ENCODE measurements at regions not wholly inside any gene's neighbourhood (a gene's known extent, or its start where the extent isn't known, plus 50 kb on each side); places are given as distances from the start of the nearest gene placed in this dataset.
A peak's percentile ranks its signal among the peaks of the same experiment; 100 is the strongest.

DNA sequence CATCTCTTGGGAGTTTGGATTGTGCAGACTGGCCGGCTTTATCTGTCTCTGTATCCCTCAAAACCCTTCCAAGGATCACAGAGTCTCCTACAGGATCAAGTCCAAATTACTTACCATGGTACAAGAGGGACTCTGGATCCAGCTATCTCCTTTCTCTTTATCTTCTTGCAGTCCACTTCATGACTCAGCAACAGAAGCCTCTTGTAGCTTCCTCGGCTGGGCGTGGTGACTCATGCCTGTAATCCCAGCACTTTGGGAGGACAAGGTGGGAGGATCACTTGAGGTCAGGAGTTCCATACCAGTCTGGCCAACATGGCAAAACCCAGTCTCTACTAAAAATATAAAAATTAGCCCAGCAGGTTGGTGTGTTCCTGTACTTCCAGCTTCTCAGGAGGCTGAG lies 189.7 kb downstream of the BCAT1 start:
- no peak for DNase-seq

DNA sequence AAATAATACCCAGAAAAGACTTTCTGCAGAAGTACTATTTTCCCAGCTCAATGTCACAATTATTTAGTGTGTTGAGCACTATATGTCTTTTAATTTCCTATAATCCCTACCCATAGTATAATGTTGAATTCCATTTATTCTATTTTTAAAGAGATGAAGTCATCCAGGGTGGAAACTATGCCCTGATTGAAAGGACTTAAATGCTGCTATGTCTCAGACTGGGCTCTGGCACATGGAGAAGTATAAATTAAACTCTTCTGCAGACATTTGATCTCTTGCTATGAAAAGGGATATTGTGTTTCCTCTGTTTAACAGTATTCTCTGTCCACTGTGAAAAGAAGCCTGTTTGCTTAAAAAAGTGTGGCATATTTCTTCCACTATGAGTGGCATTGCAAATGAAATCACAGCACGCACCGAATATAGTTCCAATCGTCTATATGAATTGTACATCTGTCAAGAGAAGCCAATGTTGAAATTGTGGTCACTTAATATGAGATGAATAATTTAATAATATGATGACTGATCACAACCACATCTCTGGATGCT lies 192.3 kb downstream of the BCAT1 start:
- no peak for DNase-seq

DNA sequence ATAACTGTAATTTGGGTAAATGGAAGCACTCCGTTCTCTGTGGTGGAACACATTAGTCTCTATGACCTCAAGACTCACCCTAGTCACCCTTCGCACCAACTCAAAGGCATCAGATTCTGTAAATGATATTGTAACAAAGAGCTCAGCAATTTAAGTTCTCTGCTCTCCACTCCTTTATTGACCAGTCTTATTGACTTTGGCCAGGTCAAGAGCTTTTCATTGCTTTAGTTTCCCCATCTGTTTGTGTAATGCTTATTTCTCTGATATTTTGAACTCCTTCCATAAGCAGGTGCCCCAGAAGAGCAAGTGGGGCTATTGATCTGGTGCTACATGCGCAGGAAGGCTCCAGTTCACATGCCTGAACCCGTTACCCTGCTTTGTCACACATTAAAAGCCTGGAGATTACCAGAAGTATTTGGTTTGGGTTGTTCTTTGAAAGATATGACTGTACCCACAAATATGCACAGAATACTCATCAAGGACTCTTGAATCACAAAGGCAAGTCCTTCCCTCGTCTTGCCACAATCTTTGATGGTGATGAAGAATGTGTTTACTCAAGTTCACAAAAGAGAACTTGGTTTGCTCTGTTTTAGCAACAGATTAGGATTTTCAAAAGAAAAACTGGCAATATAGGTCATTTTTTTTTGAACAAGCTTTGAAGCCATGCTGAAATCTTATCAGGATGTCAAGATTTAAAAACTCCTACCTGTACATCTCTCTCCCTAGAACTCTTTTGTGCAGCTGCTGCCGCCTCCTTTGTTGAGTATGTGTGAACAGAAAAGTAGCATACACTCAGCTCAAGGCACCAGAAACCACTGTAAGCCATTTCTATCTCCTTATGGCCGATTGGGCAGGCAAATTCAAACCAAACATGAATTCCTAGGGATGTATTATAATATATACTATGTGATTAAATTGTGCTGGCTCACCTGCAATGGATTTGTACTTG lies 193.9 kb downstream of the BCAT1 start:
- DNase-seq: no peak

DNA sequence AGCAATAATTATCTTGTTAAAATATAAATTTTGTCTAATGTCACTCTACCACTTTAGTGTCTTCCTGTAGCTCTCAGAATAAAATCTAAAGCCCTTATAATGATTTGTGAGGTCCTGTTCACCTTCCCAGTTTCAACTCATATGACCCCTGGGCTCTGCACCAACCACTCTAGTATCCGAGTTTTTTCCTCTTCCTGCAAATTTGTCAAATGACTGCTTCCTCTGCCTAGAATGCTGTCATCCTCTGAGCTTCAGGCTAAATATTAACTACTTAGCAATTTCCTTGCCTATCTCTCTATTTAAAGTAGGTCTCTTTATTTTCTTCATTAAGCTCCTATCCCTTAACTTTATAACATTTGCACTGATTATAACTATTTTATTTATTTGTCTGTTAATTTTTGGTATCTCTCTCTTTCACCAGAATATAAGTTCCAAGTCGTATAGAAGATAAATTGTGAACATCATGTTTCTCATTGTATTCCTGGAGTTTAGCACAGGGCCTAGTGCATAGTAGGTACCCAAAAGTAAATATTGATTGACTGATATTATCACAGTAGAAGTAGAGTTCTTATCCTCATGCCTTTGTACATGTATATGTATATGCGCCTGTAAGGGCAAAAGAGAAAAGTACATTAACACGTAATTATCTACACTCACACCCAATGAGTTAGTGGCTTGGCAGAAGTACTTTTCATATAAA lies 196.0 kb downstream of the BCAT1 start:
- no peak for DNase-seq

DNA sequence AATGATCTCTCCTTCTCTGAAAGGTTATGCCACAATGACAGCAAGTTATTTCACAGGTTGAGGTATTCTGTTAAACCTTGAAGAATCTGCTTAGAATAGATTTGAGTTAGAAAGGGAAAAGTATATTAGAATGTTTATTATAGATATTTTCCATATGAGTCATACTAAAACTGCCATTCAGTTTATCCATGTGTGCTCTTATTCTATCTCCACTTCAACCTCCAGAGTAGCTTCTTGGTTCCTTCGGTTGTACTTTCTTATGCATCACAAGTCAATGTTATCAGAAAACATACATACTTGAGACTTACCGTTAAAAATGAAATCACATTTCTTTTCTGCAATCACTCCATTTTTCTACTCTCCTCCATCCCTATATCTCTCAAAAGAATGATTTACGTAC lies 197.7 kb downstream of the BCAT1 start:
- DNase-seq: no peak

DNA sequence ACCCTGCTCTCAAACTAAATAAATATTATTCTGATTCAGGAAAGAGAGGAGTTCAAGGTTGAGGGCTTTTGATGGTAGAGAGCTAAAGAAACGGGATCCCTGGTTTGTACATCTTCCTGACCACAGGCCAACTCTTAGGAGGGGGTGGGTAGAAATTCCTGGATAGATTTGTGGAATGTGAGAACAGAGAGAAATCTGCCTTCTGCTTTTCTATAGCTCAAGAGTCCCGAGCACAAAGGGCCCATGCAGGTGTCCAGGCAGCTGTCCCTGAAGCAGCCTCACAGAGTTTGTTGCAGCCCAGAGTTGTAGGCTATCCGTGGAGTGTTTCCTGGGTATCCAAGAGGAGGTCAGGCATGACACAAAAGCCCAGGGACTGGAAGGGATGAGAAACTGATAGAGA lies 198.6 kb downstream of the BCAT1 start:
- no peak for DNase-seq

DNA sequence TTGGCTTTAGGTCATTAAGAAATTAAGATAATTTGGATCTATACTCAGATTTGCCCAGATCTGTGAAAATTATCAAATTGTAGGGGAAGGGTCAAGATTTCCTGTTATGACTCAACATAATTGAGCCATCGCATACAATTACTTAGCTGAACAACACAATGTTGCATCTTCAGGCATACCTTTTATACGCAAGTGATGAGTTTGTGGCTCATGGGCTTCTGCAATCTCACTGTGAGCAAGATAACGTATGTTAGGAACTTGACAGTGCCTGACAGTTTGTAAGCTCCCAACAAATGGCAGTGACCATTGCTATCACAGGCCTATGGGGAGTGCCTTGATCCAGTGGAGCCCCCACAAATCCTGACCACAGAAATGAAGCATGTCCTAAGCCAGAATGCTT lies 199.7 kb downstream of the BCAT1 start:
- DNase-seq: no peak

DNA sequence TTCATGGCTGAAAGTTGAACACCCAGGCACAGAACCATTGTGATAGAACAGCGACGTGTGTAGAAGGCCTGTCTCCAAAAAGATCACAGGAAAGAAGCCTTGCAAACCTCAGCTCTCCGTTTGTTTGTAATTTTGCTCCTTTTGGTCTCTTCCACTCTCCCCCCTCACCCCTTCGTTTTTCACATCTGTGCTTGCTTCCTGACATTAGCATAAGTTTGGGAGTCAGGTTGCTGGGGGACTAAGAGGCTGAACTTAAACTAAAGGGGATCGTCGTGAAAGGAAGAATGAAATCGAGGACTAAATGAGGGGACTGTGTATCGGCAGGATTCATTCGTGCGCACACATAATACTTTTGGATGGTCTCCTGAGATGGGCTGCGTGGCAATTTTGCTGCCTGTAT lies 200.6 kb downstream of the BCAT1 start:
- DNase-seq: no peak

DNA sequence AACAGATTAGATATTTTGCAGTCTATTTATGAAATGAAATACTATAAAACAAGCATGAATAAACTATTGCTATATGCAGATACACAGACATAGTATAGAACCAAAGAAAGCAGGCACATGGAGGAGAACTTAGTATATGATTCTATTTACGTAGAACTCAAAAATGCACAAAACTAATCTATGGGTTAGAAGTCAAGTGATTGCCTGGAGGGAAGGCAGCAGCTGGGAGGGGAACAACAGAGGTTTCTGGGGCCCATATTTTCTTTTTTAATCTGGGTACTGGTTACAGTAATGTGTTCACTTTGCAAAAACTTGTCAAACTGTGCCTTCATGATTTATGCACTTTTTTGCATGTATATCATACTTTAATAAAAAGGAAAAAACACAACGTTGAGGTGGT lies 202.0 kb downstream of the BCAT1 start:
- no peak for DNase-seq

DNA sequence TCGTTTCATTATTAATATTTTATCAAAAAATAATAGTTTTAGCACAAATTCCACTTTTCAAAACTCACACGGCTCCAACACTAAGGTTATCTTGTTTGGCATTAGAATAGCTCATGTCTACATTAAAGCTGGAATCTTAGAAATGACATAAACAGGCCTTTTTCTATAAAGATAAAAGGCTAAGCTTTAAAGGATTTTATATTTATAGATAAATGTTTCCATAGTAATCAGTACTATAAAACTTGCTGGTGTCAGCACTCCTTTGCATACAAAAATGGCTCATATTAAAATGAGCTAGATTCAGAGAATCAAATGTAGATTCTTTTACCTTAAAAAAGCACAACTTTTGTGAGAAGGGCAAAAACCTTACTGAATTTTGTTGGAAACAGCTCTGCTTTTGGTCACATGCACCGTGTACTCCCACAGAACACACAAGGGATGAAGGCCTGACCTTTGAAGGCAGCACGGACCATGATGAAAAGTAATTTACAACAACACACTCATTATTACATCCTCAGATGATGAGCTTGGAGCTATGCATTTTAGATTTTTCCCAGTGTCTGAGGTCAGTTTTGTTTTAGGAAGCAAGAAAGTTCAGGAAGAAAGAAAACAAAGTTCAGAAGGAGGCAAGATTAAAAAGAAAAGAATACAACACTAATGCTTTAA lies 202.8 kb downstream of the BCAT1 start:
- DNase-seq: no peak

DNA sequence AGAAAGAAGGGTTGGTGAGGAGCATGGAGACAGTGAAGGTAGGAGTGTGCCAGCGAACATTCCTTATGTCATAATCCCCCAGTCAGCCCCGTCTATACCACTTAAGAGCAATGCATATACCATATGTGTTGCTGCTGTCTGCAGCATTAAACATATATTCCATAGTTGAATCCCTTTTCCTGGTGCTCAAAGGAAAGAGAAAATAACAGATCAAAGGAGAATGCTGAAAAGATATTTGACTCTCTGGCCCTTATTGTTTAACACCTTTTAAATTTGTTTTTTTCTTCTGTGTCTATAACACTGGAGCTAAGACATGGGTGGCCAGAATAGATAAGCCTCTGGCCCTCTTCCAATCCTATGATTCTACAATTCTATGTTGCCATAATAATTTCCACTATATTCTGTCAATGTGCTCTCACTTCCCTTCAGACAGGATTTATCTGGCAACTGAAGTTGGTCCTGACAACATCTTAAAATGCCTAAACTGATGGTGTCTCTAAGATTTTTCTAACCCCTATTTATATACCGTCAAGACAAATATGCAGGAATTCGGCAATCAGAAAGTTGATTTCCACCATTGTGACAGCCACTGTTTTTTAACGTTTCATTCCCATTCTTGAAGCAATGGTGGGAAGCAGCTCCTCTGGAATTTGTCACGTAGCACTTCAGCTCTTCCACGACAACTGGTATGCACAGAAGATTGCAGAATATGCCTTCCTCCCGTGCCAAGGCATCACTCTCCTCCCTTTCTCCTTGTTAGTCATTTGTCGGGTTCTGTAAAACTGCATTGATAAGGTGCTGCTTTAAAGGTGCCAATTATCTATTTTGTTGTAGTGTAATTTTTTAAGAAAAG lies 204.7 kb downstream of the BCAT1 start:
- no peak for DNase-seq

DNA sequence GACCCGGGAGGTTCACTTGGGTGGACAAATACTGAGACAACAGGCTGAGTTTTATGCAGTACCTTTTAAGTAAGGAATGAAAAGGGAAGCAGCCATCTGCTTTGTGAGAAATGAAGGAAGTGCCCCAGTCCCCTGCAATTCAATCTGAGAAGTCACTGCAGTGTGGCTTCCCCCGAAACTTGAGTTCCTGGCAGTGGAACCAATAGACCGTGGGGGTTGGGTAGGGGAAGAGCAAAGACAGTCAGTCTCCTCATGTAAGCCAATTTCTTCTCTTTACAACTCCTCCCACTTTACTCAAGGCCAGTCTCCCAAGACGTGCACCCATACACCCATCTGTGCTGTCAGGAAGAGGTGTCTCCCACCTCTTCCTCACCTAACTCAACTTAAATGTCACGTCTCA lies 206.5 kb downstream of the BCAT1 start:
- peak; percentile 22 for DNase-seq

DNA sequence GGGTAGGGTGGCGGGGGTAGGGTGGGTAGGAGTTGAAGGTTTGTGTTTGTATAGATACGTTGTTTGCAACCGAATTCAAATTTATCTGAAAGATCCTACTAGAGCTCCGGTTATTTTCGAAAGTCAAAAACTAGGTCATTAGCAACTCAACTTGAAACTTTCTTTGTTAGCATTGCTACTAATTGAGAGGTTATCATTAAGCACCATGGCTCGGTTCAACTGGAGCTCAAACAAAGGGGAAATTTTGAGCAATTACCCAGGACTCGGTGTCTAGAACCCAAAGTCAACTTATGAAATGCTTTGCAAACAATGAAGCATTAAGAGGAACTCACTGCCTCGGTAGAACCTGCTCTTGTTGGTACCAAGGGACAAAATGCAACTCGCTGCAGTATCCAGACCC lies 207.7 kb downstream of the BCAT1 start:
- no peak for DNase-seq

DNA sequence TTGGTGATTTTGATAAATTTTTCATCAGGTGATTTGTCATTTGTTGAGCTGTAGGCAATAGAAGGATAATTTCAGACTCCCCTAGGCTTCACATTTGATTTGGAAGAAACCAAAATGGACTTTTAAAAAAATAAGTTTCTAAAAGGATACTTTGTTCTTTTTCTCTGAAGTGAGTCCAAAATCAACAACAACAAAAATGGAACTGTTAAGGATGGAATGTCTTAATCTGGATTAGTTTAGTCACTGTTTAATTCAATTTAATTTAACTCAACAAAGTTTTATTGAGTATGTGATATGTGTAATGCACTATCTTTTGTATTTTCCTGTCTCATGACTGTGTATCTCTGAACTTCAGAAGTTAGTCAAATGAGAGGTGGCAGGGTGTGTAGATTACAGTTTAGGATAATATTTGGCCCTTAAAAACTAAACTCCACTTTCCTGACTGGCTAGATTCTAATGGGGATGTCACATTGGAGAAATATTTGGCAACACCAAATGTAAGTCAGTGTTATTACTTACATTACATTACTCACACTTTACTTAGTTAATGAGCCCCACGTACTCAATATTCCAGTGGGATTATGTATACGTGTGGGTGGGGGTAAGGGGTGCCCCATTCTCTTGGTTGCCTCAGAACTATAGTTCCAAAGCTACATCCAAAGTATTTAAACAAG lies 209.7 kb downstream of the BCAT1 start:
- DNase-seq: no peak

DNA sequence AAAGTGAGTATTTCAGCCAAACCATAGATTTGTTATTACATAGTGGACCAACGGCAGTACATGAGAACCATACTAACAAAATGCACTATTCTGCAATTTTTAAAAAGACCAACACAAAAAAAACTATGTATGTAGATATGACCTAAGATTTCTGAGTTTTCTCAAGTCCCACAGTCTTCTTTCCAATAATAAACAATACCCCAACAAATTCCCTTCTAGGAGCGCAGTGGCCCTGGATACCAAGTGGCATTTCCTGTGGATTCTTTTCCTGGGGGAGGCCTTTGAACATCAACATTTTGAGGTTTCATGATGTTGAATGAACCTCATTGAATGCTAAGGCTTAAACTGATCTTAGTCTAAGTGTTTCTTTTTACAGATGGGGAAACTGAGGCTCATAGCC lies 210.5 kb downstream of the BCAT1 start:
- no peak for DNase-seq

DNA sequence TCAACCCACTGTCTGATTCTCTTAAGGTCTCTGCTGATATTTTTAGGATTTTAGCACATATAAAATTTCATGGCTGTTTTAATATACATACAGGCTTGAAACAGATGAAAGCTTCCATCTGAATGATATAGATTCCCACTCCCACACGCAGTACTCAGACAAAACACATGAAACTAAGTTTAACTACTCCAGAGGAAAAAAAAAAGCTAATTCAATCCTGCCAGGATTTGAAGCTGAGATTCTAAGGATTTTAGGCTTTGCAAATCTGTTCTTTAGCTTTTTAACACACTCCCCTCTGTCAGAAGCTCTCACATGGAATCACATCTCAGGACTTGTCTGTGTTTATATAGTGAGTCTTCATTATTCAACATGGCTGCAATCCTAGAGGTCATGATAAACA lies 217.3 kb downstream of the BCAT1 start:
- no peak for DNase-seq

DNA sequence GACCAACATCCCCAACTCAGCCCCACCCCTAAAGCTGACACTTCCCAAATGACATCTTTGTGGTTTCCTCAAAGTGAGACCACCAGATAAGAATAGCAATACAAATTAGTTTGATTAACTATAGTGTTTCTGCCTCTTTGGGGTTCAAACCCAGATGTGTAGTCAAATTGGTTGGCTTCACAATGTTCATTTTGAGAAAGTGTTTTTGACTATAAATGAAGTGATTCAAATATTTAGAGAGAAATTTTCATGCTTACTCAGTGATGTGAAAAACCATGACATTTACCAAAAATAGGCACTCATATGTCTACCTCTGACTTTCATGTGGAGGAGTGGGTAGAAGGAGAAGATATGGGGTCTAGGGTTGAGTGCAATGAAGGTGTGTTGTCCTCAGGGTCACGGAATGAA lies 218.4 kb downstream of the BCAT1 start:
- DNase-seq: no peak

DNA sequence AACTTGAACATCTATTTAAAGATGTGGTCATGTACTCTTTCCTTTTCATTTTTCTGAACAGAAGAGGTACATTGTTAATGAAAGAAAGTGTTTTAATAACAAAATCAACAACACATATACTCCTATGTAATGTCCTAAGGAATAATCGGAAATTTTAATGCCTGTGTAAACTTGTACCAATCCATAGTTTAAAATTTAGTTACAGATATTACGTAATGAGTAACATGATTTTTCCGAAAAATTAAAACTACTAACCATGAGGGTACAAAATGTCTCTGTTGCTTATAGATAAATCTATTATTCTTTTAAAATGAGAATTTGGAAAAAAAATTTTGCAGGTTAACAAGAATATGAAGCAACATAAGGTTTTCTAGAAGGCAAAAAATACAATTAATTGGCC lies 220.1 kb downstream of the BCAT1 start:
- no peak for DNase-seq

DNA sequence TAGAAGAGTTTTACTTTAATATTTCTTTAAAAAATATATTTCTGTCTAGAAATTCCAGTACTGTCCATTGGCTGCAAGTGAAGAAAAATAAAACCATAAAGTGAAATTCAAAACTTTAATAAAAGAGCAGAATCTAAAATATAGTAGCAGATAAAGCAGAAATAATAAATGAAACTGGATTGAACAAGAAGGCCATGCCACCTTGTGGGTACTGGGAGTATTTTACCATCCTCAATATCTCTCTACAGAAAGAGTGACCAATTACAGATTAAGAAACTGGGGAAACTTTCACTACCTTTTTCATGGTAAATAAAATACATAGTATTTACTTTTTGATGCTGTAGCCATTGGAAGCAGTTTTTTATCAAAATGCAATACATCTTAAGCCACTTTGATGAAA lies 220.5 kb downstream of the BCAT1 start:
- no peak for DNase-seq

DNA sequence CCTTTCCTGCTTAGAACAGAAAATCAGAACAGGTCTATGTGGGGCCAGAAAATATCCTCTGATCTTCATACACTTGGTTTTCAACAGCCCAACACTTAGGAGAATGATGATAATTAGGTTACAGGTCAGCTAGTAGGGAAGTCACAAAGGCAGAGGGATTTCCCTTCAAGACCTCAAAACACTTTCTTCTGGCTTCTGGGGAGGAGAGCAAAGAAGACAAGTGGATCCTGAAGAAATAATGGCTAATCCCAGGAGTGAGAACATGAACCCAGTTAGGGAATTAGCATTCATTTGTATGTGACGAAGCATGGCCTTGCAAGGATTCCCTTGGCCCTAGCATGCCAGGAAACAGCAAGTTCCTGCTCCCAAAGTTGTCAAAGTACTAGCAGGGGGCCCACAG lies 223.3 kb downstream of the BCAT1 start:
- no peak for DNase-seq

DNA sequence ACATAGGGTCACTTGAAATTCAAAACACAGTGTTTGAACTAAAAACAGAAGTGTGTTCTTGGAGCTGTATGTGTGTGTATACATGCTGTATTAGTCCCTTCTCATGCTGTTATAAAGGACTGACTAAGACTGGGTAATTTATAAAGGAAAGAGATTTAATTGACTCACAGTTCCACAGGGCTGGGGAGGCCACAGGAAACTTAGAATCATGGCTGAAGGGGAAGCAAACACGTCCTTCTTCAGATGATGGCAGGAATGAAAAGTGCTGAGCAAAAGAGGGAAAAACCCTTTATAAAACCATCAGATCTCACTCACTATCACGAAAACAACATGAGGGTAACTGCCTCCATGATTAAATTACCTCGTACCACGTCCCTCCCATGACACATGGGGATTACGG lies 224.1 kb downstream of the BCAT1 start:
- no peak for DNase-seq

DNA sequence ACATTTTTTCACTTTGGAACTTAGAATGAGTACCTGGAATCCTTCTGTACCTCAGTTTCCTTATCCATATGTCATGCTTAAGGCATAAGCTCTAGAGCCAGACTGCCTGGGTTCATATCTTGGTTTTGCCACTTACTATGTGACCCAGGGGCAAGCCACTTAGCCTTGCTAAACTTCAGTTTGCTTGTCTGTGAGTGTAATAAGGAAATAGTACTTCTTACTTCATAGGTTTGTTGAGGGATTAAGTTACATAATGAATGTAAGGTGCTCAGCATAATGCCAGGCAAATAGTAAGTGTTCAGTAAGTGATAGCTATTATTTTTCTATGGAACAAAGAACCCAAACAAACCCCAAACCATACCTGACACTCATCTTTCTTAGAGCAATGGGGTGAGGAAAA lies 225.1 kb downstream of the BCAT1 start:
- DNase-seq: no peak

Data from CD4-positive, alpha-beta T cell treated with Interleukin-21 for 1 hour (primary cell).